Tibial nerve (tissue), 4 donors: ENCODE measurements at regions not wholly inside any gene's neighbourhood (a gene's known extent, or its start where the extent isn't known, plus 50 kb on each side); places are given as distances from the start of the nearest gene placed in this dataset.

Source experiments
- DNase-seq, 2 donors: peaks; one replicate each; pipeline ENCODE4 v3.0.0-alpha.2; 2019; ENCODE audit warnings: low spot score in 2 of 2
- H3K27ac ChIP-seq, 4 donors: fragments of 200-600 bp; sonication (generic) in 3 of 4; one replicate each; pipeline ENCODE4 v1.5.1; 2017 to 2019; ENCODE audit warnings: mild to moderate bottlenecking in 1 of 4
- H3K27me3 ChIP-seq, 2 donors: fragments of 200-600 bp; sonication (generic) in 1 of 2; one replicate each; pipeline versions ENCODE4 v1.5.1 to v1.6.0; 2017 to 2019
- H3K36me3 ChIP-seq, 3 donors: fragments of 200-600 bp; sonication (generic); one replicate each; pipeline ENCODE4 v1.5.1; 2018 to 2019
- H3K4me1 ChIP-seq, 4 donors: fragments of 200-600 bp; sonication (generic) in 3 of 4; one replicate each; pipeline ENCODE4 v1.5.1; 2017 to 2019
- H3K4me3 ChIP-seq, 4 donors: fragments of 200-600 bp; sonication (generic) in 3 of 4; one replicate each; pipeline ENCODE4 v1.5.1; 2017 to 2019; ENCODE audit warnings: mild to moderate bottlenecking in 1 of 4, moderate library complexity in 1 of 4
- H3K9me3 ChIP-seq, 4 donors: fragments of 200-600 bp; sonication (generic) in 3 of 4; one replicate each; pipeline ENCODE4 v1.5.1; 2017 to 2019
- EP300 ChIP-seq, 2 donors: sonication (generic); formaldehyde crosslinking; IDR thresholded peaks; one replicate each; pipeline ENCODE4 v1.6.1; 2017; ENCODE audit warnings: antibody characterized with exemption in 2 of 2, mild to moderate bottlenecking in 1 of 2
- POLR2A ChIP-seq, 2 donors: fragments of 450-650 bp; IDR thresholded peaks; one replicate each; pipeline ENCODE4 v1.6.1; 2017; ENCODE audit warnings: antibody characterized with exemption in 2 of 2, mild to moderate bottlenecking in 2 of 2, moderate library complexity in 2 of 2
- WGBS, 2 donors: methylation state at CpG; one replicate each; pipeline ENCODE4 v1.1.5; 2018; 5-methylcytosine and 5-hydroxymethylcytosine counted together
- TF ChIP-seq, protein P1 (sequence below), 5 experiments: fragments of 200-600 bp in 3 of 5; fragments of 450-650 bp in 2 of 5; sonication (generic) in 3 of 5; IDR thresholded peaks; one replicate each; pipeline ENCODE4 v1.5.1; 2016 to 2019; ENCODE audit warnings: antibody characterized with exemption in 5 of 5, mild to moderate bottlenecking in 3 of 5, moderate library complexity in 2 of 5

GRCh38 chr11:15780382-15780781 lies 576.0 kb downstream of the SOX6 start:
- H3K36me3 ChIP-seq: no peaks in the 10 kb centered on the region
- H3K4me3 ChIP-seq: no peak overlapping the region
- 86 to 88% methylated on average over 5 of the region's 5 CpGs for WGBS, 2 donors
- H3K27ac ChIP-seq: no peak overlapping the region
- H3K9me3 ChIP-seq: no peaks in the 10 kb centered on the region
- TF ChIP-seq POLR2A (IDR thresholded peaks at IDR 0.05) (no peak), EP300 (IDR thresholded peaks at IDR 0.05) (no peak)
- TF ChIP-seq, protein P1, sequence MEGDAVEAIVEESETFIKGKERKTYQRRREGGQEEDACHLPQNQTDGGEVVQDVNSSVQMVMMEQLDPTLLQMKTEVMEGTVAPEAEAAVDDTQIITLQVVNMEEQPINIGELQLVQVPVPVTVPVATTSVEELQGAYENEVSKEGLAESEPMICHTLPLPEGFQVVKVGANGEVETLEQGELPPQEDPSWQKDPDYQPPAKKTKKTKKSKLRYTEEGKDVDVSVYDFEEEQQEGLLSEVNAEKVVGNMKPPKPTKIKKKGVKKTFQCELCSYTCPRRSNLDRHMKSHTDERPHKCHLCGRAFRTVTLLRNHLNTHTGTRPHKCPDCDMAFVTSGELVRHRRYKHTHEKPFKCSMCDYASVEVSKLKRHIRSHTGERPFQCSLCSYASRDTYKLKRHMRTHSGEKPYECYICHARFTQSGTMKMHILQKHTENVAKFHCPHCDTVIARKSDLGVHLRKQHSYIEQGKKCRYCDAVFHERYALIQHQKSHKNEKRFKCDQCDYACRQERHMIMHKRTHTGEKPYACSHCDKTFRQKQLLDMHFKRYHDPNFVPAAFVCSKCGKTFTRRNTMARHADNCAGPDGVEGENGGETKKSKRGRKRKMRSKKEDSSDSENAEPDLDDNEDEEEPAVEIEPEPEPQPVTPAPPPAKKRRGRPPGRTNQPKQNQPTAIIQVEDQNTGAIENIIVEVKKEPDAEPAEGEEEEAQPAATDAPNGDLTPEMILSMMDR (IDR thresholded peaks at IDR 0.05): no peak
- no peaks in the 10 kb centered on the region for H3K27me3 ChIP-seq
- no peak for DNase-seq
- H3K4me1 ChIP-seq: peaks cover 0 to 11% (median 0%) of the 10 kb centered on the region in 4 donors

DNA sequence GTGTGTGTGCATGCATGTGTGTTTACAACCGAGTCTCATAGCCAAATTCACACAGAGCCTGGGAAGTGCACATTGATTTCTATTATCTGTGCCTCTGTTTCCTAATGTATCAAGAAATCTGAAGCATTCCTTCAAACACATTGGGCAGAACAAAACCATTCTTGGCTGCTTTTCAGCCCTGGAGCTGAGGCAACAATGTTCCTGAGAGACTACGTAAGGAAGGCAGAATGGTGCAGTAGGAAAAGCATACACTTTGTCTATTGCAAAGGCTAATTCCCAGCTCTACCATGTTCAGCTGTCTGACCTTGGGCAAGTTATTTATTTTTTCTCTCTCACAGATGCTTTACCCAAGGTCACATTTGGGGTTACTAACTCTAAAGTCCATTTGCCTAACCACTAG lies 575.5 kb downstream of the SOX6 start:
- Histone ChIP-seq H3K4me3 (no peak overlapping the region), H3K36me3 (no peaks in the 10 kb centered on the region), H3K27me3 (no peaks in the 10 kb centered on the region), H3K27ac (no peak overlapping the region), H3K9me3 (no peaks in the 10 kb centered on the region), H3K4me1 (peaks cover 0 to 7% (median 0%) of the 10 kb centered on the region in 4 donors)
- DNase-seq: no peak
- TF ChIP-seq POLR2A (IDR thresholded peaks at IDR 0.05): no peak
- no peak for TF ChIP-seq EP300 (IDR thresholded peaks at IDR 0.05)
- TF ChIP-seq, protein P1 (IDR thresholded peaks at IDR 0.05): no peak
- 75 to 76% methylated on average over 2 of the region's 2 CpGs for WGBS, 2 donors

DNA sequence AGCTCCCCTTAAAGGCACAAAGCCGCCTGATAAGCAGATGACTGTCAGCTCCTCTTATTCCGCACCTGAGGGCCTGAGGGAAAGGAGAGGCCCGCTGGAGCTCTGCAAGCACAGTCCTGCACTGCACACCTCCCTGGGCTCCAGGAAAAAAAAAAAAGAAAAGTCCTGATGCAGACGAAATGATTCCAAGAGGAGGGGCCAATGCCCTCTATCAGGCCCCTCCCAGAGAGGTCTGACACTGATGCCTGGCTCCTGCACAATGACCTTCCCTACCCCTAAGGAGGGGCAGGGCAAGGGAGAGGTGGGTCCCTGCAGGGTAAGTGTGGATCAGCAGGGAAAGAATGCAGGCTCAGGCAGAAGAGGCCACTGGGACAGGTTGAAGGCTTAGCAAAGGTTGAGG lies 572.7 kb downstream of the SOX6 start:
- Histone ChIP-seq H3K4me1 (peaks cover 0 to 4% (median 0%) of the 10 kb centered on the region in 4 donors), H3K27me3 (no peaks in the 10 kb centered on the region), H3K36me3 (no peaks in the 10 kb centered on the region), H3K27ac (no peak overlapping the region), H3K4me3 (no peak overlapping the region), H3K9me3 (no peaks in the 10 kb centered on the region)
- WGBS, 2 donors: 53 to 81% methylated on average over 4 of the region's 4 CpGs
- TF ChIP-seq POLR2A (IDR thresholded peaks at IDR 0.05) (no peak), EP300 (IDR thresholded peaks at IDR 0.05) (no peak)
- TF ChIP-seq, protein P1 (IDR thresholded peaks at IDR 0.05): no peak
- DNase-seq: no peak

DNA sequence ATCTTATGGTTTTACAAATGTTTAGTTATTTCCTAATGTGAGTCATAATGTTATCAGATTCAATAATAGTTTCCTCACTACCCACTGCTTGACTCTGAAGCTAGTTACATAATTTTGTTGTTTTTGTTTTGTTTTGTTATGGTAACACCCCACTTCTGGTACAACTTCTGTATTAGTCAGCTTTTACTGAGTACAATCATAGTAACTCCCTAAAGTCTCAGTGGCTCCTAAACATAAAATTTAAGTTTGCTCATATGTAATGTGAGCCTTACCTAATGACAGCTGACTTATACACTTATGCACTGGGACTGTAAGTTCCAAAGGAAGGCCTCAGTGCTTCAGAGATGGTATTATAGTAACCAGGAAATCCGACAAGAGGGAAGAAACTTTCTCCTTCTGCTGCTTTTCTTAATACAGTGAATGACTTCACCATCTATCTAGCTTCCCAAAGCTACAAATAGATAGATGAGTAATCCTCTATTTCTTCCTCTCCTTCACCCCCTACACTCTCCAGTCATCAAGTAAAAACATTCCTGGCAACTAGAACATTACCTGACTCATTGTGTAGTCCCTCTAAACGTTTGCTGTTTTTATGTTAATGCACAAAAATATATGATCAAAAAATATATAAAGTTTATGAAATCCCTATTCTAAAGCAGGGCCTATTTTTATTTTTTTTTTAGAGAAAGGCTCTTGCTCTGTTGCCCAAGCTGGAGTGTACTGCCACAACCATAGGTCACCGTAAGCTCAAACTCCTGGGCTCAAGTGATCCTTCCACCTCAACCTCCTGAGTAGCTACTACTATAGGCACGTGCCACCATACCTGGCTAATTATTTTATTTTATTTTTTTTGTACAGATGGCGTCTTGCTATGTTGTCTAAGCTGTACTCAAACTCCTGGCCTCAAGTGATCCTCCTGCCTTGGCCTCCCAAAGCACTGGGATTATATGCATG lies 563.0 kb downstream of the SOX6 start:
- TF ChIP-seq, protein P1 (IDR thresholded peaks at IDR 0.05): no peak
- no peak for TF ChIP-seq EP300 (IDR thresholded peaks at IDR 0.05)
- TF ChIP-seq POLR2A (IDR thresholded peaks at IDR 0.05): no peak
- H3K9me3 ChIP-seq: peaks cover 0 to 8% (median 0%) of the 10 kb centered on the region in 4 donors
- WGBS, 2 donors: 83 to 85% methylated on average over 5 of the region's 5 CpGs
- DNase-seq: no peak
- no peaks in the 10 kb centered on the region for H3K36me3 ChIP-seq
- no peak overlapping the region for H3K27ac ChIP-seq
- no peaks in the 10 kb centered on the region for H3K4me1 ChIP-seq
- H3K4me3 ChIP-seq: no peak overlapping the region
- no peaks in the 10 kb centered on the region for H3K27me3 ChIP-seq
